ENCODE measurements at regions not wholly inside any gene's neighbourhood (a gene's known extent, or its start where the extent isn't known, plus 50 kb on each side); places are given as distances from the start of the nearest gene placed in this dataset.
"Not testable (repeated sequence)": the region's sequence is repeated elsewhere in the genome, so short reads cannot be mapped to it uniquely, and the experiment has no call there.

DNA sequence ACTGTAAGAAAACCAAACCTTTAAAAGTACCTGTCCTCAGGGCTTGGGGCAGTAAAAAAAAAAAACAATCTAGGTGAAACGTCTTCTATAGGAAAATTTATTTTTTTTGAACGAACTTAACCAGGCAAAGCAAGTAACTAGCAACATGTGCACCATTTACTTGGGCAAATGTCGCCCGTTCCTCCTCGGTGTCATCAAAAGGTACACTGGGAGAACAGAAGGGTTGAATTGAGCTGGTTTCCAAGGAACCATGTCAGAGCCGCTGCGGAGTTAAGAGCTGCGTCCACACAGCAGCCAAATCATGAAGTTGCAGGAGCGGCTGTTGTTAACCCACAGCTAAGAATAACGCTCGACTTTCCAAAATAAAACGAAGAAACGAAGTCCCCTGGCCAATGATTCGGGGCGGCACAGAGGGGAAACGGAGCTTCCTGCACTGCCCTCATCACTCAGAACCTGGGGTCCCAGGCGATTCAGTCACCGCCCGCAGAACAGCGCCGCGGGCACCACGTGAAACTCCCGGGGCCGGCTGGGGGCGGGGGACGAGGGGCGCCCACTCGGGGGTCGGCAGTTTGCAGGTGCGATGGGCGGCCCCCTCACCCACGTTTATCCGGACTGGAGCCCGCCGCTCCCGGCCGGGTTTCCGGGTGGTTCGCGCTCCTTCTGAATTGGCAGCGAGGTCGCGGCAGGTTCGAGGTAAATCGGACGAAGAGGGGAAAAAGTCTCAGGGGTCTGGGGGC lies 53.6 kb upstream of the PLGLB1 start:
- H3K4me1 ChIP-seq (ENCODE audit: control insufficient read depth, insufficient read depth, low read length); H3K27ac ChIP-seq (ENCODE audit: low read length); H3K9me3 ChIP-seq (replicated peaks; ENCODE audit: control insufficient read depth, low read depth, low read length); H3K36me3 ChIP-seq (ENCODE audit: control insufficient read depth, insufficient read depth, low read length); H3K27me3 ChIP-seq (ENCODE audit: control insufficient read depth, insufficient read depth, low read length): not testable (repeated sequence)
- peak overlapping the region; percentile 56 for H3K4me3 ChIP-seq (ENCODE audit: low read length)
- WGBS (ENCODE audit: insufficient coverage), result no CpG with 5 or more reads among the region's 47 CpGs
- DNase-seq, result peak; percentile 18

DNA sequence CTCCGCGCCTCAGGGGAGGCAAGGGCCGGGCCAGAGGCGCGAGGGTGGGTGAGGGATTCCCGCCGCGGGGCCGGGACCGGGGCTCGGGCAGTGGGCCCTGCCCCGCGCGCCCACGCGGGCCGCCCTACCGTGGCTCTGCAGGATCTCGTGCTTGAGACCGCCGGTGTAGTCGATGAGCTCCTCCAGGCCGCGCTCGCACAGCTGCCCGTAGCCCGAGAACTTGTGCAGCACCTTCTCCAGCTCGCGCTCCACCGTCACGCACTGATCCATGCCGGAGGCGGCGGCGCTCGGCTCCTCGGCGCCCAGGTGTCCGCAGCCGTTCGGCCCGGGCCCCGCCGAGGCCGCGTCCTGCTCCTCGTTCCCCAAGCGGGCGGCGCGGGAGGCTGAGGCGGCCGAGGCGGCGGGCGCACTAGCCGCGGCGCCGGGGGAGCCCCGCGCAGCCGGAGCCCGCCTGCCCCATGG lies 54.2 kb upstream of the PLGLB1 start:
- not testable (repeated sequence) for H3K4me1 ChIP-seq (ENCODE audit: control insufficient read depth, insufficient read depth, low read length); H3K9me3 ChIP-seq (replicated peaks; ENCODE audit: control insufficient read depth, low read depth, low read length); H3K36me3 ChIP-seq (ENCODE audit: control insufficient read depth, insufficient read depth, low read length); H3K27me3 ChIP-seq (ENCODE audit: control insufficient read depth, insufficient read depth, low read length)
- DNase-seq, result peak; percentile 59
- WGBS (ENCODE audit: insufficient coverage), result 0% methylated on average over 18 of the region's 64 CpGs
- peak overlapping the region; percentile 84 for H3K27ac ChIP-seq (ENCODE audit: low read length)
- peak overlapping the region; percentile 56 for H3K4me3 ChIP-seq (ENCODE audit: low read length)

- H3K27me3 ChIP-seq (ENCODE audit: control insufficient read depth, insufficient read depth, low read length); H3K4me1 ChIP-seq (ENCODE audit: control insufficient read depth, insufficient read depth, low read length); H3K9me3 ChIP-seq (replicated peaks; ENCODE audit: control insufficient read depth, low read depth, low read length); H3K36me3 ChIP-seq (ENCODE audit: control insufficient read depth, insufficient read depth, low read length): not testable (repeated sequence)
- Histone ChIP-seq H3K27ac (ENCODE audit: low read length) (peak overlapping the region; percentile 93), H3K4me3 (ENCODE audit: low read length) (peak overlapping the region; percentile 56)
- 0% methylated on average over 25 of the region's 84 CpGs for WGBS (ENCODE audit: insufficient coverage)
- peak; percentile 94 for DNase-seq
Observed at GRCh38 chr2:87076253-87077123, 54.8 kb upstream of the PLGLB1 start.

DNA sequence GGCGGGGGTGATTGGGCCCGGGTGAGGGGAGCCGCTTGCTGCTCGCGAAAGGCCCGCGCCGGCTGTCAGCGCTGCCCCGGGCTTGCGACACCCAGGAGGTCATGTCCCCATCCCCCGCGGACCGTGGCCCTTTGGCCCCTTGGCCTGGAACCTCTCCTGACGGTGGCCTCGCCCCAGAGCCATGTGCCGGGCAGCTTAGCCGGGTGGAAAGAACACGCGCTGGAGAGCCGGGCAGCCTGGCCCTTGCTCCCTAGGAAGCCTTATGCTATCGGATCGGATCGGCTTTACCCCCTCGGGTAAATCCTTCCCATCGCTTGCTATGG lies 55.4 kb upstream of the PLGLB1 start:
- Histone ChIP-seq H3K27ac (ENCODE audit: low read length) (peak overlapping the region; percentile 93), H3K4me3 (ENCODE audit: low read length) (peak overlapping the region; percentile 56)
- H3K9me3 ChIP-seq (replicated peaks; ENCODE audit: control insufficient read depth, low read depth, low read length); H3K36me3 ChIP-seq (ENCODE audit: control insufficient read depth, insufficient read depth, low read length); H3K4me1 ChIP-seq (ENCODE audit: control insufficient read depth, insufficient read depth, low read length); DNase-seq; H3K27me3 ChIP-seq (ENCODE audit: control insufficient read depth, insufficient read depth, low read length): not testable (repeated sequence)
- no CpG with 5 or more reads among the region's 26 CpGs for WGBS (ENCODE audit: insufficient coverage)

- not testable (repeated sequence) for H3K27me3 ChIP-seq (ENCODE audit: control insufficient read depth, insufficient read depth, low read length); H3K36me3 ChIP-seq (ENCODE audit: control insufficient read depth, insufficient read depth, low read length); H3K4me3 ChIP-seq (ENCODE audit: low read length); H3K9me3 ChIP-seq (replicated peaks; ENCODE audit: control insufficient read depth, low read depth, low read length); H3K27ac ChIP-seq (ENCODE audit: low read length); DNase-seq; H3K4me1 ChIP-seq (ENCODE audit: control insufficient read depth, insufficient read depth, low read length)
- no CpG with 5 or more reads among the region's 2 CpGs for WGBS (ENCODE audit: insufficient coverage)
Observed at GRCh38 chr2:87081727-87082126, 60.1 kb upstream of the PLGLB1 start.

- not testable (repeated sequence) for H3K4me1 ChIP-seq (ENCODE audit: control insufficient read depth, insufficient read depth, low read length); H3K27me3 ChIP-seq (ENCODE audit: control insufficient read depth, insufficient read depth, low read length); H3K36me3 ChIP-seq (ENCODE audit: control insufficient read depth, insufficient read depth, low read length); H3K4me3 ChIP-seq (ENCODE audit: low read length); H3K27ac ChIP-seq (ENCODE audit: low read length); DNase-seq; H3K9me3 ChIP-seq (replicated peaks; ENCODE audit: control insufficient read depth, low read depth, low read length)
- WGBS (ENCODE audit: insufficient coverage), result 70% methylated on average over 2 of the region's 6 CpGs
Observed at GRCh38 chr2:87088079-87088478, 66.4 kb upstream of the PLGLB1 start.

GRCh38 chr2:87089401-87089800 lies 67.8 kb upstream of the PLGLB1 start:
- H3K36me3 ChIP-seq (ENCODE audit: control insufficient read depth, insufficient read depth, low read length); DNase-seq; H3K9me3 ChIP-seq (replicated peaks; ENCODE audit: control insufficient read depth, low read depth, low read length); H3K27me3 ChIP-seq (ENCODE audit: control insufficient read depth, insufficient read depth, low read length); H3K27ac ChIP-seq (ENCODE audit: low read length); H3K4me3 ChIP-seq (ENCODE audit: low read length); H3K4me1 ChIP-seq (ENCODE audit: control insufficient read depth, insufficient read depth, low read length): not testable (repeated sequence)
- WGBS (ENCODE audit: insufficient coverage), result no CpG with 5 or more reads among the region's 5 CpGs

DNA sequence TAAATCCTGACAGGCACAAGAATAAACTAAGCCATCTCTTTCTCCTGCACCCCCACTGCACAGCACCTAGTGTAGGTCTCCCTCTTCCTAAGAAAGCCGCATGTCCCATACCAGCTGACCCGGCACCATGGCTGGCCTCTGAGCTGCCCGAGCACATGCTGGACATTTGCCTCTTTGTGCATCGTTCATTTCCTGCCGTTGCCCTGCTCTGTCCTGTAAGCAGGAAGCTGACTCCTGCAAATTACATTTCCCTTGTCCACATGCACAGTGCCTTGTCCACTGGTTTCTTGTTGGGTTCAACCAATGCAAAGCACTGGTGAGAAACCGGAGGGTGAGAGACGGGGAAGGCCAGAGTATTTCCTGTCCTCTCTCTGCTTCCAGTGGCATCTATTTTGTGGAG lies 71.6 kb upstream of the PLGLB1 start:
- not testable (repeated sequence) for H3K4me3 ChIP-seq (ENCODE audit: low read length); H3K9me3 ChIP-seq (replicated peaks; ENCODE audit: control insufficient read depth, low read depth, low read length); H3K27me3 ChIP-seq (ENCODE audit: control insufficient read depth, insufficient read depth, low read length); H3K36me3 ChIP-seq (ENCODE audit: control insufficient read depth, insufficient read depth, low read length); H3K27ac ChIP-seq (ENCODE audit: low read length); H3K4me1 ChIP-seq (ENCODE audit: control insufficient read depth, insufficient read depth, low read length); DNase-seq
- WGBS (ENCODE audit: insufficient coverage), result no CpG with 5 or more reads among the region's 7 CpGs

- not testable (repeated sequence) for H3K36me3 ChIP-seq (ENCODE audit: control insufficient read depth, insufficient read depth, low read length); DNase-seq; H3K27me3 ChIP-seq (ENCODE audit: control insufficient read depth, insufficient read depth, low read length); H3K27ac ChIP-seq (ENCODE audit: low read length); H3K4me1 ChIP-seq (ENCODE audit: control insufficient read depth, insufficient read depth, low read length); H3K4me3 ChIP-seq (ENCODE audit: low read length); H3K9me3 ChIP-seq (replicated peaks; ENCODE audit: control insufficient read depth, low read depth, low read length)
- WGBS (ENCODE audit: insufficient coverage), result no CpG with 5 or more reads among the region's 12 CpGs
Observed at GRCh38 chr2:87093937-87094529, 72.4 kb upstream of the PLGLB1 start.

GRCh38 chr2:87095804-87096203 lies 74.2 kb upstream of the PLGLB1 start:
- not testable (repeated sequence) for H3K9me3 ChIP-seq (replicated peaks; ENCODE audit: control insufficient read depth, low read depth, low read length); H3K36me3 ChIP-seq (ENCODE audit: control insufficient read depth, insufficient read depth, low read length); H3K27me3 ChIP-seq (ENCODE audit: control insufficient read depth, insufficient read depth, low read length); H3K4me3 ChIP-seq (ENCODE audit: low read length); H3K4me1 ChIP-seq (ENCODE audit: control insufficient read depth, insufficient read depth, low read length); H3K27ac ChIP-seq (ENCODE audit: low read length)
- peak; percentile 40 for DNase-seq
